AG10803 (cell line): ENCODE measurements at regions not wholly inside any gene's neighbourhood (a gene's known extent, or its start where the extent isn't known, plus 50 kb on each side); places are given as distances from the start of the nearest gene placed in this dataset.
"Not testable (repeated sequence)": the region's sequence is repeated elsewhere in the genome, so short reads cannot be mapped to it uniquely, and the experiment has no call there.

Experiments
- DNase-seq: peaks from one replicate; pipeline ENCODE4 v3.0.0; 2010; ENCODE audit warnings: low read depth
- H3K4me3 ChIP-seq: 2 replicates; pipeline ENCODE4 v1.5.1; 2011; ENCODE audit warnings: mild to moderate bottlenecking, low read length, control low read depth
- CTCF ChIP-seq: conservative IDR thresholded peaks from 2 replicates; pipeline ENCODE4 v1.5.1; 2011; ENCODE audit warnings: mild to moderate bottlenecking, low read length, control low read depth, inconsistent platforms

- no peak overlapping the region for H3K4me3 ChIP-seq
- no peak for DNase-seq
- no peak for TF ChIP-seq CTCF
These were observed 515.7 kb downstream of the NTRK3 start for GRCh38 chr15:87740655-87741344.

- no peak overlapping the region for H3K4me3 ChIP-seq
- TF ChIP-seq CTCF: no peak
- DNase-seq: peak; percentile 38
These were observed 516.7 kb downstream of the NTRK3 start for GRCh38 chr15:87739866-87740265.

- DNase-seq: peak; percentile 16
- no peak overlapping the region for H3K4me3 ChIP-seq
- no peak for TF ChIP-seq CTCF
These were observed 517.5 kb downstream of the NTRK3 start for GRCh38 chr15:87739081-87739480.

- not testable (repeated sequence) for H3K4me3 ChIP-seq, DNase-seq
These were observed 519.1 kb downstream of the NTRK3 start for GRCh38 chr15:87737460-87737859.

GRCh38 chr15:87736891-87737389 is 519.6 kb downstream of the NTRK3 start:
- no peak overlapping the region for H3K4me3 ChIP-seq
- DNase-seq: peak; percentile 34
- TF ChIP-seq CTCF: no peak

- DNase-seq: peak; percentile 73
- no peak for TF ChIP-seq CTCF
- no peak overlapping the region for H3K4me3 ChIP-seq
These were observed 520.1 kb downstream of the NTRK3 start for GRCh38 chr15:87736401-87736800.

GRCh38 chr15:87735522-87735921 is 521.0 kb downstream of the NTRK3 start:
- H3K4me3 ChIP-seq: no peak overlapping the region
- no peak for DNase-seq
- TF ChIP-seq CTCF: no peak
